Gastrocnemius medialis (tissue), 4 donors: ENCODE measurements at regions not wholly inside any gene's neighbourhood (a gene's known extent, or its start where the extent isn't known, plus 50 kb on each side); places are given as distances from the start of the nearest gene placed in this dataset.

Experiments used
- CTCF ChIP-seq, 5 experiments: fragments of 450-650 bp in 3 of 5; fragments of 200-600 bp in 2 of 5; sonication (generic) in 2 of 5; IDR thresholded peaks in 4 of 5; conservative IDR thresholded peaks in 1 of 5; 1 replicate in 4 of 5; 2 replicates in 1 of 5; pipeline ENCODE4 v1.5.1; 2016 to 2019; ENCODE audit warnings: antibody characterized with exemption in 5 of 5, mild to moderate bottlenecking in 3 of 5, moderate library complexity in 3 of 5
- POLR2A ChIP-seq, 2 donors: fragments of 450-650 bp; IDR thresholded peaks; one replicate each; pipeline ENCODE4 v1.6.1; 2017; ENCODE audit warnings: antibody characterized with exemption in 2 of 2, mild to moderate bottlenecking in 2 of 2, moderate library complexity in 2 of 2

- TF ChIP-seq CTCF (IDR thresholded peaks at IDR 0.05 in 4 of 5, conservative IDR thresholded peaks at IDR 0.05 in 1 of 5) (no peak), POLR2A (IDR thresholded peaks at IDR 0.05) (no peak)
These were observed 601.4 kb downstream of the ZEB2 start for GRCh38 chr2:143918465-143918989.
